ENCODE measurements at regions not wholly inside any gene's neighbourhood (a gene's known extent, or its start where the extent isn't known, plus 50 kb on each side); places are given as distances from the start of the nearest gene placed in this dataset.

DNA sequence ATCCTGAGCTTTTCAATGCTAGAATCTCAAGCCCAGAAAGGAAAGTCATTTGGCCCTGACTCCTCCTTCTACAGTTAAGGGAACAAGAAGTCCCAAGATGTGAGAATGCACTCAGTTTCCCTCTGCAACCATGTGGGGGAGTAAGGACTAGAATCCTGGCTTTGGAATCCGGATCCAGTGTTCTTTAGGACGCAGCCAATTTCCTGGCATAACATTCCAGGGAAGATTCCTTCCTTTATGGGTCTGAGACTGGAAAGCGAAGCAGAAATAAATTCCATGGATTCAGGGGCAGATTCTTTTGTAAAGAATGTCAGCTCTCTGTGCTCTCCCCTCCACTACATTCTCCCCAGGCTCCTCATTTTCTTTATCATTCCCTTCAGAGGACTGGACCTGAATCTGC lies 151.8 kb upstream of the SOX14 start:
- DNase-seq (no peak), ATAC-seq (ENCODE audit: low FRiP score in 2 of 2) (no peak)
- Histone ChIP-seq H3K27me3 (no peaks in the 10 kb centered on the region), H3K4me1 (no peaks in the 10 kb centered on the region), H3K27ac (no peak overlapping the region), H3K36me3 (no peaks in the 10 kb centered on the region), H3K4me3 (no peak overlapping the region), H3K9me3 (no peaks in the 10 kb centered on the region)
- WGBS, 2 donors = 8 to 11% methylated on average over 3 of the region's 3 CpGs
- TF ChIP-seq, protein P1, sequence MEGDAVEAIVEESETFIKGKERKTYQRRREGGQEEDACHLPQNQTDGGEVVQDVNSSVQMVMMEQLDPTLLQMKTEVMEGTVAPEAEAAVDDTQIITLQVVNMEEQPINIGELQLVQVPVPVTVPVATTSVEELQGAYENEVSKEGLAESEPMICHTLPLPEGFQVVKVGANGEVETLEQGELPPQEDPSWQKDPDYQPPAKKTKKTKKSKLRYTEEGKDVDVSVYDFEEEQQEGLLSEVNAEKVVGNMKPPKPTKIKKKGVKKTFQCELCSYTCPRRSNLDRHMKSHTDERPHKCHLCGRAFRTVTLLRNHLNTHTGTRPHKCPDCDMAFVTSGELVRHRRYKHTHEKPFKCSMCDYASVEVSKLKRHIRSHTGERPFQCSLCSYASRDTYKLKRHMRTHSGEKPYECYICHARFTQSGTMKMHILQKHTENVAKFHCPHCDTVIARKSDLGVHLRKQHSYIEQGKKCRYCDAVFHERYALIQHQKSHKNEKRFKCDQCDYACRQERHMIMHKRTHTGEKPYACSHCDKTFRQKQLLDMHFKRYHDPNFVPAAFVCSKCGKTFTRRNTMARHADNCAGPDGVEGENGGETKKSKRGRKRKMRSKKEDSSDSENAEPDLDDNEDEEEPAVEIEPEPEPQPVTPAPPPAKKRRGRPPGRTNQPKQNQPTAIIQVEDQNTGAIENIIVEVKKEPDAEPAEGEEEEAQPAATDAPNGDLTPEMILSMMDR (IDR thresholded peaks at IDR 0.05) = no peak
- TF ChIP-seq POLR2A (IDR thresholded peaks at IDR 0.05) (no peak), POLR2AphosphoS5 (IDR thresholded peaks at IDR 0.05) (no peak), EP300 (IDR thresholded peaks at IDR 0.05) (no peak)

- Histone ChIP-seq H3K36me3 (no peaks in the 10 kb centered on the region), H3K4me1 (no peaks in the 10 kb centered on the region), H3K9me3 (no peaks in the 10 kb centered on the region), H3K4me3 (no peak overlapping the region), H3K27ac (no peak overlapping the region), H3K27me3 (no peaks in the 10 kb centered on the region)
- WGBS, 2 donors = 60 to 68% methylated on average over 10 of the region's 10 CpGs
- TF ChIP-seq POLR2A (IDR thresholded peaks at IDR 0.05) (no peak), EP300 (IDR thresholded peaks at IDR 0.05) (no peak), POLR2AphosphoS5 (IDR thresholded peaks at IDR 0.05) (no peak)
- TF ChIP-seq, protein P1 (IDR thresholded peaks at IDR 0.05) = no peak
- DNase-seq (no peak), ATAC-seq (ENCODE audit: low FRiP score in 2 of 2) (no peak)
Observed at GRCh38 chr3:137615659-137616418, 148.3 kb upstream of the SOX14 start.

GRCh38 chr3:137641879-137642704 lies 122.0 kb upstream of the SOX14 start:
- Histone ChIP-seq H3K27me3 (no peaks in the 10 kb centered on the region), H3K27ac (no peak overlapping the region), H3K4me1 (no peaks in the 10 kb centered on the region), H3K4me3 (no peak overlapping the region), H3K36me3 (no peaks in the 10 kb centered on the region), H3K9me3 (no peaks in the 10 kb centered on the region)
- no peak for ATAC-seq (ENCODE audit: low FRiP score in 2 of 2)
- TF ChIP-seq EP300 (IDR thresholded peaks at IDR 0.05) = no peak
- no peak for TF ChIP-seq POLR2A (IDR thresholded peaks at IDR 0.05)
- no peak for TF ChIP-seq POLR2AphosphoS5 (IDR thresholded peaks at IDR 0.05)
- TF ChIP-seq, protein P1 (IDR thresholded peaks at IDR 0.05) = no peak
- no peak for DNase-seq
- 33 to 38% methylated on average over 17 of the region's 17 CpGs for WGBS, 2 donors

DNA sequence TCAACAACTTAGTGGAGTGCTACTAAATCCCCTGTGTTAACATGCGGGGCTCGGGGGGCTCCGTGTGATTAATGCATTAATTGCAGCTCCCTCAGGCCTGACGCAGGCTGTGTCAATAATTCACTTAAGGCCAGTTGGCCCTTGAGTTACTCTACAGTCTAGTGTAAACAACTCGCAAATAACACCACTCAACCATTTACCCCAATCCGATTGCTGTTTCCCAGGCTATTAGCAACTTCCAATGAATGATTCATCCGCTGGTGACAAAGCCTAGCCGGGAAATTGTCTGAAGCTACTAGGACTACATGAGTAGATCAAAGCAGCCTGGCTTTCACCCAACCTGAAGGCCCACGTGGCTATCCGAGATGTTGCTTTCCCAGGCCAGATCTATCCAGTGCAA lies 121.3 kb upstream of the SOX14 start:
- no peak for ATAC-seq (ENCODE audit: low FRiP score in 2 of 2)
- TF ChIP-seq POLR2AphosphoS5 (IDR thresholded peaks at IDR 0.05) (no peak), EP300 (IDR thresholded peaks at IDR 0.05) (no peak), POLR2A (IDR thresholded peaks at IDR 0.05) (no peak)
- TF ChIP-seq, protein P1 (IDR thresholded peaks at IDR 0.05) = no peak
- Histone ChIP-seq H3K36me3 (no peaks in the 10 kb centered on the region), H3K9me3 (no peaks in the 10 kb centered on the region), H3K27me3 (no peaks in the 10 kb centered on the region), H3K4me3 (no peak overlapping the region), H3K27ac (no peak overlapping the region), H3K4me1 (no peaks in the 10 kb centered on the region)
- WGBS, 2 donors = 24% methylated on average over 10 of the region's 10 CpGs
- DNase-seq = no peak

Measured in upper lobe of left lung (tissue), 6 donors.